Sigmoid colon (tissue), 6 donors: ENCODE measurements at regions not wholly inside any gene's neighbourhood (a gene's known extent, or its start where the extent isn't known, plus 50 kb on each side); places are given as distances from the start of the nearest gene placed in this dataset.

Experiments
- DNase-seq: peaks from one replicate; pipeline ENCODE4 v3.0.0-alpha.2; 2019
- H3K27ac ChIP-seq, 4 donors: fragments of 200-600 bp; sonication (generic); one replicate each; pipeline ENCODE4 v1.5.1; 2016 to 2019; ENCODE audit warnings: mild to moderate bottlenecking in 1 of 4
- H3K27me3 ChIP-seq, 3 donors: fragments of 200-600 bp; sonication (generic); one replicate each; pipeline ENCODE4 v1.5.1; 2019; ENCODE audit warnings: mild to moderate bottlenecking in 1 of 3
- H3K36me3 ChIP-seq, 4 donors: fragments of 200-600 bp; sonication (generic); one replicate each; pipeline ENCODE4 v1.5.1; 2016 to 2019
- H3K4me1 ChIP-seq, 4 donors: fragments of 200-600 bp; sonication (generic); one replicate each; pipeline ENCODE4 v1.5.1; 2017 to 2019
- H3K4me3 ChIP-seq, 4 donors: fragments of 200-600 bp; sonication (generic); one replicate each; pipeline ENCODE4 v1.5.1; 2017 to 2019; ENCODE audit warnings: mild to moderate bottlenecking in 2 of 4, moderate library complexity in 1 of 4
- H3K9me3 ChIP-seq, 4 donors: fragments of 200-600 bp in 3 of 4; sonication (generic) in 3 of 4; one replicate each; pipeline versions ENCODE4 v1.5.1 to v1.6.1; 2013 to 2019
- CTCF ChIP-seq, 4 experiments: fragments of 450-650 bp in 3 of 4; fragments of 200-600 bp in 1 of 4; IDR thresholded peaks; one replicate each; pipeline ENCODE4 v1.5.1; 2016 to 2019; ENCODE audit warnings: antibody characterized with exemption in 4 of 4, mild to moderate bottlenecking in 3 of 4, moderate library complexity in 2 of 4
- EP300 ChIP-seq, 4 donors: sonication (generic); formaldehyde crosslinking; IDR thresholded peaks; one replicate each; pipeline ENCODE4 v1.6.1; 2017; ENCODE audit warnings: antibody characterized with exemption in 4 of 4
- POLR2A ChIP-seq, 2 donors: fragments of 450-650 bp; IDR thresholded peaks; one replicate each; pipeline ENCODE4 v1.6.1; 2016; ENCODE audit warnings: antibody characterized with exemption in 2 of 2, mild to moderate bottlenecking in 2 of 2, moderate library complexity in 2 of 2
- POLR2AphosphoS5 ChIP-seq, 4 donors: sonication (generic); formaldehyde crosslinking; IDR thresholded peaks; one replicate each; pipeline ENCODE4 v1.6.1; 2017; ENCODE audit warnings: antibody characterized with exemption in 4 of 4
- WGBS, 2 donors: extraction: QIAGEN DNeasy Blood & Tissue Kit; methylation state at CpG; one replicate each; pipeline ENCODE4 v1.1.7; 2013; 5-methylcytosine and 5-hydroxymethylcytosine counted together
- intact Hi-C: fragments of 100-400 bp; cut with DNase I; formaldehyde crosslinking; loops from one replicate; pipeline ENCODE4 v1.15.1; 2023
- donor health status: healthy with polysubstance abuse.
- donor health status: healthy.

GRCh38 chr2:234655706-234656105 lies 158.8 kb upstream of the ARL4C start:
- DNase-seq = no peak
- intact Hi-C loops = no loop called here
- H3K4me1 ChIP-seq = no peaks in the 10 kb centered on the region
- no peak overlapping the region for H3K27ac ChIP-seq
- TF ChIP-seq EP300 (IDR thresholded peaks at IDR 0.05) = no peak
- TF ChIP-seq CTCF (IDR thresholded peaks at IDR 0.05) = no peak
- TF ChIP-seq POLR2A (IDR thresholded peaks at IDR 0.05) = no peak
- no peaks in the 10 kb centered on the region for H3K36me3 ChIP-seq
- no peaks in the 10 kb centered on the region for H3K9me3 ChIP-seq
- no peak overlapping the region for H3K4me3 ChIP-seq
- no peaks in the 10 kb centered on the region for H3K27me3 ChIP-seq
- WGBS, 2 donors = 85 to 92% methylated on average over 2 of the region's 2 CpGs

- 80 to 85% methylated on average over 6 of the region's 6 CpGs for WGBS, 2 donors
- H3K4me3 ChIP-seq = no peak overlapping the region
- intact Hi-C loops = no loop called here
- no peak overlapping the region for H3K27ac ChIP-seq
- no peaks in the 10 kb centered on the region for H3K4me1 ChIP-seq
- no peaks in the 10 kb centered on the region for H3K27me3 ChIP-seq
- DNase-seq = no peak
- no peaks in the 10 kb centered on the region for H3K36me3 ChIP-seq
- TF ChIP-seq CTCF (IDR thresholded peaks at IDR 0.05) (no peak), POLR2AphosphoS5 (IDR thresholded peaks at IDR 0.05) (no peak), EP300 (IDR thresholded peaks at IDR 0.05) (no peak), POLR2A (IDR thresholded peaks at IDR 0.05) (no peak)
- no peaks in the 10 kb centered on the region for H3K9me3 ChIP-seq
Measured at GRCh38 chr2:234650911-234651310, 154.0 kb upstream of the ARL4C start.

- no peak for DNase-seq
- TF ChIP-seq POLR2AphosphoS5 (IDR thresholded peaks at IDR 0.05) = no peak
- TF ChIP-seq EP300 (IDR thresholded peaks at IDR 0.05) = no peak
- H3K27ac ChIP-seq = no peak overlapping the region
- intact Hi-C loops = no loop called here
- no peaks in the 10 kb centered on the region for H3K4me1 ChIP-seq
- no peaks in the 10 kb centered on the region for H3K9me3 ChIP-seq
- H3K36me3 ChIP-seq = no peaks in the 10 kb centered on the region
- H3K4me3 ChIP-seq = no peak overlapping the region
- no peaks in the 10 kb centered on the region for H3K27me3 ChIP-seq
Measured at GRCh38 chr2:234649951-234650350, 153.1 kb upstream of the ARL4C start.

- Histone ChIP-seq H3K36me3 (no peaks in the 10 kb centered on the region), H3K27me3 (no peaks in the 10 kb centered on the region), H3K4me3 (no peak overlapping the region), H3K27ac (no peak overlapping the region), H3K9me3 (peaks cover 0 to 3% (median 1%) of the 10 kb centered on the region in 4 donors), H3K4me1 (no peaks in the 10 kb centered on the region)
- WGBS, 2 donors = 43 to 73% methylated on average over 2 of the region's 2 CpGs
- no peak for TF ChIP-seq POLR2A (IDR thresholded peaks at IDR 0.05)
- no peak for TF ChIP-seq POLR2AphosphoS5 (IDR thresholded peaks at IDR 0.05)
- TF ChIP-seq CTCF (IDR thresholded peaks at IDR 0.05) = no peak
- no peak for TF ChIP-seq EP300 (IDR thresholded peaks at IDR 0.05)
- no peak for DNase-seq
- intact Hi-C loops = no loop called here
Measured at GRCh38 chr2:234643407-234643806, 146.5 kb upstream of the ARL4C start.

- intact Hi-C loops = no loop called here
- Histone ChIP-seq H3K9me3 (peaks cover 0 to 3% (median 1%) of the 10 kb centered on the region in 4 donors), H3K4me1 (no peaks in the 10 kb centered on the region), H3K27me3 (no peaks in the 10 kb centered on the region), H3K4me3 (no peak overlapping the region), H3K27ac (no peak overlapping the region), H3K36me3 (no peaks in the 10 kb centered on the region)
- WGBS, 2 donors = 76 to 89% methylated on average over 2 of the region's 2 CpGs
- no peak for DNase-seq
- TF ChIP-seq POLR2A (IDR thresholded peaks at IDR 0.05) = no peak
- no peak for TF ChIP-seq POLR2AphosphoS5 (IDR thresholded peaks at IDR 0.05)
- no peak for TF ChIP-seq EP300 (IDR thresholded peaks at IDR 0.05)
- no peak for TF ChIP-seq CTCF (IDR thresholded peaks at IDR 0.05)
Measured at GRCh38 chr2:234641086-234641485, 144.2 kb upstream of the ARL4C start.
